ENCODE measurements at regions not wholly inside any gene's neighbourhood (a gene's known extent, or its start where the extent isn't known, plus 50 kb on each side); places are given as distances from the start of the nearest gene placed in this dataset.

DNA sequence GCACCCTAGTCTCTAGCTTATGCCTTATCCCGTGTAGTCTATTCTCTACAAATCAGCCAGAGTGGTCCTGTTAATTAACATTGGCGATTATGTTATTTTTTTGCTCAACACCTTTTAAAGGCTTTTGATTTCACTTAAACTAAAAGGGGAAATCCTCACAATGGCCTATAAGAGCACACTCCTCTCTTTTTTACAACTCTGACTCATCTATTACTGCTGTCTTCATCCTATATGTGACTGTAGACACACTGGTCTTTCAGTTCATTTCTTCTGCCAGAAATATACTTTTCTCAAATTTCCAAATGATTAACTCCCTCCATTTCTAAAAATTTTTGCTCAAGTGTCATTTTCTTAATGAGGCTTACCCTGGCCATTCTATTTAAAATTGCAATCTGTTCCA lies 143.4 kb downstream of the NSUN3 start:
- TF ChIP-seq, protein P1, sequence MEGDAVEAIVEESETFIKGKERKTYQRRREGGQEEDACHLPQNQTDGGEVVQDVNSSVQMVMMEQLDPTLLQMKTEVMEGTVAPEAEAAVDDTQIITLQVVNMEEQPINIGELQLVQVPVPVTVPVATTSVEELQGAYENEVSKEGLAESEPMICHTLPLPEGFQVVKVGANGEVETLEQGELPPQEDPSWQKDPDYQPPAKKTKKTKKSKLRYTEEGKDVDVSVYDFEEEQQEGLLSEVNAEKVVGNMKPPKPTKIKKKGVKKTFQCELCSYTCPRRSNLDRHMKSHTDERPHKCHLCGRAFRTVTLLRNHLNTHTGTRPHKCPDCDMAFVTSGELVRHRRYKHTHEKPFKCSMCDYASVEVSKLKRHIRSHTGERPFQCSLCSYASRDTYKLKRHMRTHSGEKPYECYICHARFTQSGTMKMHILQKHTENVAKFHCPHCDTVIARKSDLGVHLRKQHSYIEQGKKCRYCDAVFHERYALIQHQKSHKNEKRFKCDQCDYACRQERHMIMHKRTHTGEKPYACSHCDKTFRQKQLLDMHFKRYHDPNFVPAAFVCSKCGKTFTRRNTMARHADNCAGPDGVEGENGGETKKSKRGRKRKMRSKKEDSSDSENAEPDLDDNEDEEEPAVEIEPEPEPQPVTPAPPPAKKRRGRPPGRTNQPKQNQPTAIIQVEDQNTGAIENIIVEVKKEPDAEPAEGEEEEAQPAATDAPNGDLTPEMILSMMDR (IDR thresholded peaks at IDR 0.05): no peak
- no peak for TF ChIP-seq EZH2 (IDR thresholded peaks at IDR 0.05; ENCODE audit: borderline replicate concordance, insufficient read depth, low read depth, low read length, poor library complexity, severe bottlenecking)

All from B cell (primary cell).